ENCODE measurements at regions not wholly inside any gene's neighbourhood (a gene's known extent, or its start where the extent isn't known, plus 50 kb on each side); places are given as distances from the start of the nearest gene placed in this dataset.

DNA sequence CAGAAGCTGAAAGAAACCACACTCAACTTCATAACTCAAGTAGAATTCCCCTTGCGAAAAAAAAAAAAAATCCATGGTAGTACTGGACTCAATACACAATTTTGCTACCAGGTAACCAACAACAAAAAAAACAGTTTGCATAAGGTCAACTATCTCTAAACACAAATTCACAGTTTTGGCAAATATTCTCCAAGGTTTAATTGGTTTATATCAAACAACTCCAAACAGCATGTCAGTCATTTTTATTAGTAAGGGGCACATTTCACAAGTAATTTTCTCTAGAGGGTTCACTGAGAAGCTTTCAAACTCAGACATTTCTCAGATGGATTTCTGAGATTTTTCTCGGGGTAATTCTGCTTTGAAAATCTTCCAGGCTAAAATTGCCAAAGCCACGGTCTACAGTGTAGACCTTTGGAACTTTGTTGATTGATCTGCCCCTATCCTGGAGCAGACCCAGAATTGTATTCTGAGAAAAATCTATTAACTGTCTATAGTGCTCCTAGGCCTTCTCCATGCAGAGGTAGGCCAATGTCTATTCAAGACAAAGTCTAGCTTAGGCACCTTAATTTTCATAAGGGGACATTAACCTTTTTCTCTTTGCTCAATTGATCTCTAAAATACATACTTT is 73.7 kb upstream of the NFKB1 start:
- TF ChIP-seq, protein P1, sequence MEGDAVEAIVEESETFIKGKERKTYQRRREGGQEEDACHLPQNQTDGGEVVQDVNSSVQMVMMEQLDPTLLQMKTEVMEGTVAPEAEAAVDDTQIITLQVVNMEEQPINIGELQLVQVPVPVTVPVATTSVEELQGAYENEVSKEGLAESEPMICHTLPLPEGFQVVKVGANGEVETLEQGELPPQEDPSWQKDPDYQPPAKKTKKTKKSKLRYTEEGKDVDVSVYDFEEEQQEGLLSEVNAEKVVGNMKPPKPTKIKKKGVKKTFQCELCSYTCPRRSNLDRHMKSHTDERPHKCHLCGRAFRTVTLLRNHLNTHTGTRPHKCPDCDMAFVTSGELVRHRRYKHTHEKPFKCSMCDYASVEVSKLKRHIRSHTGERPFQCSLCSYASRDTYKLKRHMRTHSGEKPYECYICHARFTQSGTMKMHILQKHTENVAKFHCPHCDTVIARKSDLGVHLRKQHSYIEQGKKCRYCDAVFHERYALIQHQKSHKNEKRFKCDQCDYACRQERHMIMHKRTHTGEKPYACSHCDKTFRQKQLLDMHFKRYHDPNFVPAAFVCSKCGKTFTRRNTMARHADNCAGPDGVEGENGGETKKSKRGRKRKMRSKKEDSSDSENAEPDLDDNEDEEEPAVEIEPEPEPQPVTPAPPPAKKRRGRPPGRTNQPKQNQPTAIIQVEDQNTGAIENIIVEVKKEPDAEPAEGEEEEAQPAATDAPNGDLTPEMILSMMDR (conservative IDR thresholded peaks at IDR 0.05 in 1 of 2, IDR thresholded peaks at IDR 0.05 in 1 of 2; ENCODE audit: low read depth in 1 of 2, low read length in 2 of 2), result no peak
- TF ChIP-seq EZH2 (IDR thresholded peaks at IDR 0.05; ENCODE audit: low read length, missing control alignments), result no peak
